B cell (primary cell): ENCODE measurements at regions not wholly inside any gene's neighbourhood (a gene's known extent, or its start where the extent isn't known, plus 50 kb on each side); places are given as distances from the start of the nearest gene placed in this dataset.

Experiments
- ATAC-seq: fragments of 200-7000 bp; cut with Tn5 transposase; one replicate; pipeline ENCODE4 v1.10.0; 2021; ENCODE audit warnings: low read depth, mild to moderate bottlenecking, moderate number of reproducible peaks, moderate library complexity
- CTCF ChIA-PET: fragments of 350-600 bp; sonication (Branson Sonifier 250); formaldehyde crosslinking; loops from one replicate; lab custom pipeline; 2021; ENCODE audit warnings: antibody characterized with exemption, inconsistent platforms; lab: Charles Lee
- POLR2A ChIA-PET: fragments of 350-600 bp; sonication (Branson Sonifier 250); formaldehyde crosslinking; loops from one replicate; lab custom pipeline; 2021; ENCODE audit warnings: antibody characterized with exemption; lab: Charles Lee
- DNase-seq: peaks from one replicate; pipeline ENCODE4 v3.0.0; 2013
- H2AFZ ChIP-seq: 2 replicates; pipeline ENCODE4 v1.6.1; 2012; ENCODE audit warnings: mild to moderate bottlenecking, low read depth, low read length; ENCODE audit not compliant: insufficient read depth, poor library complexity, severe bottlenecking
- H3K27ac ChIP-seq, 2 donors: 1 replicate in 1 of 2; 2 replicates in 1 of 2; pipeline ENCODE4 v1.5.1; 2012 to 2013; ENCODE audit warnings: low read length in 2 of 2, mild to moderate bottlenecking in 2 of 2, moderate library complexity in 1 of 2
- H3K27me3 ChIP-seq, 4 experiments: fragments of 200-600 bp in 1 of 4; sonication (generic) in 1 of 4; replicated peaks in 1 of 4; 1 replicate in 2 of 4; 2 replicates in 2 of 4; pipeline versions ENCODE4 v1.6.1 to v1.7.0; 2013 to 2016; ENCODE audit warnings: low read length in 3 of 4, mild to moderate bottlenecking in 2 of 4, mixed read lengths in 1 of 4, moderate library complexity in 1 of 4; ENCODE audit not compliant: insufficient read depth in 4 of 4, control insufficient read depth in 3 of 4; ENCODE audit errors: control extremely low read depth in 1 of 4
- H3K36me3 ChIP-seq, 2 experiments: replicated peaks in 1 of 2; 1 replicate in 1 of 2; 2 replicates in 1 of 2; pipeline versions ENCODE4 v1.6.1 to v1.7.1; 2013; ENCODE audit warnings: low read length in 1 of 2; ENCODE audit not compliant: insufficient read depth in 2 of 2, control insufficient read depth in 1 of 2; ENCODE audit errors: control extremely low read depth in 1 of 2, extremely low read depth in 1 of 2
- H3K4me1 ChIP-seq, 2 donors: fragments of 200-600 bp in 1 of 2; sonication (generic) in 1 of 2; 1 replicate in 1 of 2; 2 replicates in 1 of 2; pipeline versions ENCODE4 v1.5.1 to v1.6.1; 2013 to 2017; ENCODE audit warnings: low read length in 2 of 2; ENCODE audit not compliant: control insufficient read depth in 2 of 2, insufficient read depth in 2 of 2
- H3K4me2 ChIP-seq: replicated peaks from 2 replicates; pipeline ENCODE3; 2012; ENCODE audit warnings: mild to moderate bottlenecking, low read depth, low read length; ENCODE audit not compliant: poor library complexity, severe bottlenecking
- H3K4me3 ChIP-seq, 5 experiments: fragments of 200-600 bp in 1 of 5; sonication (generic) in 1 of 5; 1 replicate in 3 of 5; 2 replicates in 2 of 5; pipeline versions ENCODE4 v1.5.1 to v1.7.0; 2011 to 2016; ENCODE audit warnings: low read length in 4 of 5, mild to moderate bottlenecking in 4 of 5, low read depth in 2 of 5, control low read depth in 1 of 5, moderate library complexity in 1 of 5; ENCODE audit not compliant: insufficient read depth in 1 of 5; ENCODE audit errors: control extremely low read depth in 1 of 5, extremely low read depth in 1 of 5
- H3K79me2 ChIP-seq: fragments of 200-600 bp; sonication (generic); one replicate; pipeline ENCODE4 v1.6.0; 2016; ENCODE audit warnings: low read length; ENCODE audit not compliant: control insufficient read depth, insufficient read depth
- H3K9ac ChIP-seq: fragments of 200-600 bp; sonication (generic); 2 replicates; pipeline ENCODE4 v1.6.1; 2017; ENCODE audit warnings: mild to moderate bottlenecking, low read length, moderate library complexity
- H3K9me3 ChIP-seq, 3 donors: one replicate each; pipeline versions ENCODE4 v1.6.1 to v1.7.1; 2013; ENCODE audit warnings: low read length in 2 of 3; ENCODE audit not compliant: control insufficient read depth in 2 of 3, insufficient read depth in 1 of 3; ENCODE audit errors: control extremely low read depth in 1 of 3
- H4K20me1 ChIP-seq: 2 replicates; pipeline ENCODE4 v1.6.0; 2012; ENCODE audit warnings: mild to moderate bottlenecking, low read length; ENCODE audit not compliant: insufficient read depth, control insufficient read depth, poor library complexity, severe bottlenecking
- H3K27ac Mint-ChIP-seq: one replicate; pipeline ENCODE4 v1.8.0; 2021; ENCODE audit warnings: mixed read lengths
- H3K27me3 Mint-ChIP-seq: one replicate; pipeline ENCODE4 v1.8.0; 2021; ENCODE audit warnings: mixed read lengths
- H3K4me1 Mint-ChIP-seq: one replicate; pipeline ENCODE4 v1.8.0; 2021; ENCODE audit warnings: mixed read lengths
- H3K4me3 Mint-ChIP-seq: one replicate; pipeline ENCODE4 v1.8.0; 2021; ENCODE audit warnings: mixed read lengths
- H3K9me3 Mint-ChIP-seq: one replicate; pipeline ENCODE4 v1.8.0; 2022; ENCODE audit warnings: mixed read lengths; ENCODE audit not compliant: insufficient read depth
- EZH2 ChIP-seq: IDR thresholded peaks from 2 replicates; pipeline ENCODE4 v1.6.1; 2012; ENCODE audit warnings: borderline replicate concordance, low read depth, mild to moderate bottlenecking, moderate library complexity, low read length; ENCODE audit not compliant: insufficient read depth, poor library complexity, severe bottlenecking
- WGBS: methylation state at CpG from one replicate; pipeline ENCODE4 v1.1.5; 2013; ENCODE audit warnings: missing lambda C conversion rate; ENCODE audit not compliant: insufficient coverage; 5-methylcytosine and 5-hydroxymethylcytosine counted together
- intact Hi-C: fragments of 100-400 bp; cut with micrococcal nuclease; formaldehyde crosslinking; loops from one replicate; pipeline ENCODE4 v1.10.0; 2022
- TF ChIP-seq, protein P1 (sequence below): fragments of 200-600 bp; IDR thresholded peaks from one replicate; pipeline ENCODE4 v1.8.0; 2022; ENCODE audit warnings: antibody characterized with exemption, mild to moderate bottlenecking

DNA sequence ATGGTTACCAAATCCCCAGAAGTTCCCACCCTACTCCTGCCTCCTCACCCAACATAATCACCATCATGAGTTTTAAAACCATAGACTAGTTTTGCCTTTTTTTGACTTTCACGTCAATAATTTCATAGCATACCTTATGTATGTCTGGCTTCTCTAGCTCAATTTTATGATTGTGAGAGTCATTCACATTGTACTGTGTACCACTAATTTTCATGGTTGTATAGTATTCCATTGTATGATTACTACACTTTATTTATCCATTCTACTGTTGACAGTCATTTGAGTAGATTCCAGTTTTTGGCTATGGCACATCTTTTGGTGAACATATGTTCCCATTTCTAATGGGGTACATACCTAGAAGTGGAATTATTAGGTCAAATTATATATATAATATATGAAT lies 195.3 kb upstream of the TCF21 start:
- no peaks in the 10 kb centered on the region for H3K9me3 ChIP-seq
- Mint-ChIP-seq H3K9me3 (peaks cover 7% of the 10 kb centered on the region), H3K27me3 (peaks cover 7% of the 10 kb centered on the region), H3K4me1 (no peaks in the 10 kb centered on the region), H3K4me3 (no peak overlapping the region), H3K27ac (no peak overlapping the region)
- intact Hi-C loops, result no loop called here
- CTCF ChIA-PET, result no interaction called here
- TF ChIP-seq, protein P1, sequence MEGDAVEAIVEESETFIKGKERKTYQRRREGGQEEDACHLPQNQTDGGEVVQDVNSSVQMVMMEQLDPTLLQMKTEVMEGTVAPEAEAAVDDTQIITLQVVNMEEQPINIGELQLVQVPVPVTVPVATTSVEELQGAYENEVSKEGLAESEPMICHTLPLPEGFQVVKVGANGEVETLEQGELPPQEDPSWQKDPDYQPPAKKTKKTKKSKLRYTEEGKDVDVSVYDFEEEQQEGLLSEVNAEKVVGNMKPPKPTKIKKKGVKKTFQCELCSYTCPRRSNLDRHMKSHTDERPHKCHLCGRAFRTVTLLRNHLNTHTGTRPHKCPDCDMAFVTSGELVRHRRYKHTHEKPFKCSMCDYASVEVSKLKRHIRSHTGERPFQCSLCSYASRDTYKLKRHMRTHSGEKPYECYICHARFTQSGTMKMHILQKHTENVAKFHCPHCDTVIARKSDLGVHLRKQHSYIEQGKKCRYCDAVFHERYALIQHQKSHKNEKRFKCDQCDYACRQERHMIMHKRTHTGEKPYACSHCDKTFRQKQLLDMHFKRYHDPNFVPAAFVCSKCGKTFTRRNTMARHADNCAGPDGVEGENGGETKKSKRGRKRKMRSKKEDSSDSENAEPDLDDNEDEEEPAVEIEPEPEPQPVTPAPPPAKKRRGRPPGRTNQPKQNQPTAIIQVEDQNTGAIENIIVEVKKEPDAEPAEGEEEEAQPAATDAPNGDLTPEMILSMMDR, result no peak
- TF ChIP-seq EZH2, result no peak
- POLR2A ChIA-PET, result no interaction called here
- peaks cover 0 to 2% (median 0%) of the 10 kb centered on the region in 4 experiments for H3K27me3 ChIP-seq
- H3K9ac ChIP-seq, result no peak overlapping the region
- no peak overlapping the region for H3K4me2 ChIP-seq
- no peaks in the 10 kb centered on the region for H3K36me3 ChIP-seq
- no peak overlapping the region for H2AFZ ChIP-seq
- H4K20me1 ChIP-seq, result no peaks in the 10 kb centered on the region
- no peaks in the 10 kb centered on the region for H3K79me2 ChIP-seq
- H3K27ac ChIP-seq, result no peak overlapping the region
- no peak overlapping the region for H3K4me3 ChIP-seq
- H3K4me1 ChIP-seq, result no peaks in the 10 kb centered on the region
- no peak for ATAC-seq
- no peak for DNase-seq
- WGBS, result no CpG with 5 or more reads among the region's 1 CpG

DNA sequence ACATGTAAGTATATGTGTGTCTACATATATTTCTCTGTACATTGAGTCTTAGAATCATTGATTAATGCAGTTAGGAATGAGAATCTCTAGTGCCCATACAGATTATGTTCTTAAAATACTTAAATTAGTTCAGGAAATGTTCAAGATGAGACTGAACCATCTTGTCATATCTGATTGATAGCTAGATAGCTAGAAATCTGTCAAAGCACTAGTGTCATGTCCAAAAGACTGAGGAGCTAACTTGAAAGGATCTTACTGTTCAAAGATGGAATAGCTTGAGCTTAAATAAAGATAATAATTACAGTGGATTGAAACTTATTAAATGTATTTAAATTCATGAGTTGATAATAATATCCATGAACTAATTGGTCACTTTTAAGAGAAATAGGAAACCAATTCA lies 191.7 kb upstream of the TCF21 start:
- Histone ChIP-seq H3K36me3 (no peaks in the 10 kb centered on the region), H3K79me2 (no peaks in the 10 kb centered on the region), H3K4me2 (no peak overlapping the region), H2AFZ (no peak overlapping the region), H3K27ac (no peak overlapping the region), H3K4me3 (no peak overlapping the region), H4K20me1 (no peaks in the 10 kb centered on the region), H3K4me1 (no peaks in the 10 kb centered on the region), H3K9me3 (no peaks in the 10 kb centered on the region), H3K27me3 (no peaks in the 10 kb centered on the region), H3K9ac (no peak overlapping the region)
- ATAC-seq (no peak), DNase-seq (no peak)
- peaks cover 10% of the 10 kb centered on the region for H3K27me3 Mint-ChIP-seq
- intact Hi-C loops, result no loop called here
- peaks cover 5% of the 10 kb centered on the region for H3K9me3 Mint-ChIP-seq
- POLR2A ChIA-PET, result no interaction called here
- no peak overlapping the region for H3K27ac Mint-ChIP-seq
- no peak overlapping the region for H3K4me3 Mint-ChIP-seq
- CTCF ChIA-PET, result no interaction called here
- TF ChIP-seq, protein P1, result no peak
- TF ChIP-seq EZH2, result no peak
- no peaks in the 10 kb centered on the region for H3K4me1 Mint-ChIP-seq
